GM10266 (cell line): ENCODE measurements at regions not wholly inside any gene's neighbourhood (a gene's known extent, or its start where the extent isn't known, plus 50 kb on each side); places are given as distances from the start of the nearest gene placed in this dataset.

Experiments
- DNase-seq: peaks from one replicate; pipeline ENCODE4 v3.0.0; 2012; ENCODE audit errors: extremely low spot score
- CTCF ChIP-seq: IDR thresholded peaks from 2 replicates; pipeline ENCODE4 v1.5.1; 2012; ENCODE audit warnings: mild to moderate bottlenecking, low read depth; ENCODE audit not compliant: control insufficient read depth, insufficient read depth; ENCODE audit errors: missing control alignments

GRCh38 chr6:20279051-20279450 lies 66.8 kb upstream of the MBOAT1 start:
- TF ChIP-seq CTCF, result no peak
- DNase-seq, result no peak

- no peak for DNase-seq
- no peak for TF ChIP-seq CTCF
Measured at GRCh38 chr6:20279608-20280287, 67.5 kb upstream of the MBOAT1 start.

GRCh38 chr6:20280288-20280621 lies 68.0 kb upstream of the MBOAT1 start:
- no peak for TF ChIP-seq CTCF
- no peak for DNase-seq

GRCh38 chr6:20284672-20285071 lies 72.4 kb upstream of the MBOAT1 start:
- DNase-seq, result no peak
- no peak for TF ChIP-seq CTCF

GRCh38 chr6:20286968-20287565 lies 74.8 kb upstream of the MBOAT1 start:
- TF ChIP-seq CTCF, result no peak
- DNase-seq, result no peak

- DNase-seq, result peak; percentile 66
Measured at GRCh38 chr6:20291764-20292580, 79.7 kb upstream of the MBOAT1 start.

More at GRCh38 chr6:20291764-20292580, 79.7 kb upstream of the MBOAT1 start:
- TF ChIP-seq CTCF, result peak; percentile 89
